ENCODE measurements at regions not wholly inside any gene's neighbourhood (a gene's known extent, or its start where the extent isn't known, plus 50 kb on each side); places are given as distances from the start of the nearest gene placed in this dataset.

- no peak for TF ChIP-seq CTCF (IDR thresholded peaks at IDR 0.05; ENCODE audit: insufficient read depth, low read depth, low read length, missing control alignments)
- no peak for DNase-seq (ENCODE audit: low read depth)
- H3K4me3 ChIP-seq (ENCODE audit: low read depth, low read length): no peak overlapping the region
Measured at GRCh38 chr11:88448131-88448670, 110.7 kb upstream of the CTSC start.

- DNase-seq (ENCODE audit: low read depth): no peak
- no peak overlapping the region for H3K4me3 ChIP-seq (ENCODE audit: low read depth, low read length)
- no peak for TF ChIP-seq CTCF (IDR thresholded peaks at IDR 0.05; ENCODE audit: insufficient read depth, low read depth, low read length, missing control alignments)
Measured at GRCh38 chr11:88447281-88447680, 109.7 kb upstream of the CTSC start.

GRCh38 chr11:88439356-88439755 lies 101.8 kb upstream of the CTSC start:
- no peak for DNase-seq (ENCODE audit: low read depth)
- no peak for TF ChIP-seq CTCF (IDR thresholded peaks at IDR 0.05; ENCODE audit: insufficient read depth, low read depth, low read length, missing control alignments)
- H3K4me3 ChIP-seq (ENCODE audit: low read depth, low read length): no peak overlapping the region

GRCh38 chr11:88438721-88439120 lies 101.2 kb upstream of the CTSC start:
- no peak for TF ChIP-seq CTCF (IDR thresholded peaks at IDR 0.05; ENCODE audit: insufficient read depth, low read depth, low read length, missing control alignments)

GRCh38 chr11:88435415-88435814 lies 97.9 kb upstream of the CTSC start:
- no peak overlapping the region for H3K4me3 ChIP-seq (ENCODE audit: low read depth, low read length)
- TF ChIP-seq CTCF (IDR thresholded peaks at IDR 0.05; ENCODE audit: insufficient read depth, low read depth, low read length, missing control alignments): no peak
- DNase-seq (ENCODE audit: low read depth): peak; percentile 88

More at GRCh38 chr11:88438721-88439120, 101.2 kb upstream of the CTSC start:
- no peak for DNase-seq (ENCODE audit: low read depth)
- H3K4me3 ChIP-seq (ENCODE audit: low read depth, low read length): no peak overlapping the region

GRCh38 chr11:88434333-88434976 lies 96.9 kb upstream of the CTSC start:
- peak; percentile 29 for DNase-seq (ENCODE audit: low read depth)
- H3K4me3 ChIP-seq (ENCODE audit: low read depth, low read length): no peak overlapping the region
- TF ChIP-seq CTCF (IDR thresholded peaks at IDR 0.05; ENCODE audit: insufficient read depth, low read depth, low read length, missing control alignments): no peak
